SK-N-SH (cell line): ENCODE measurements at regions not wholly inside any gene's neighbourhood (a gene's known extent, or its start where the extent isn't known, plus 50 kb on each side); places are given as distances from the start of the nearest gene placed in this dataset.

Experiments used
- CTCF ChIA-PET: fragments of 300-600, 350-600 bp; formaldehyde crosslinking; extraction: SDS; loops from one replicate; lab custom pipeline; 2021; lab: Yijun Ruan, JAX
- POLR2A ChIA-PET: fragments of 350-600 bp; sonication (Branson Sonifier 250); formaldehyde crosslinking; extraction: SDS; loops from one replicate; lab custom pipeline; 2020; ENCODE audit warnings: antibody characterized with exemption, inconsistent platforms; lab: Yijun Ruan, JAX
- DNase-seq: peaks from one replicate; pipeline ENCODE4 v3.0.0; 2012
- H2AFZ ChIP-seq: fragments of 200-600 bp; sonication (generic); 2 replicates; pipeline ENCODE4 v1.8.1; 2016; ENCODE audit warnings: antibody characterized with exemption, mild to moderate bottlenecking, low read depth
- H3F3A ChIP-seq: fragments of 200-600 bp; sonication (generic); replicated peaks from 2 replicates; pipeline ENCODE3; 2016; ENCODE audit warnings: antibody characterized with exemption, mild to moderate bottlenecking; ENCODE audit not compliant: insufficient read depth
- H3K27ac ChIP-seq, 2 experiments: fragments of 200-500 bp in 1 of 2; fragments of 200-600 bp in 1 of 2; sonication (Bioruptor generic) in 1 of 2; sonication (generic), shearing (Covaris generic) in 1 of 2; 2 replicates each; pipeline versions ENCODE4 v1.5.1 to v1.6.1; 2014 to 2016; ENCODE audit warnings: low read depth in 2 of 2, inconsistent platforms in 1 of 2, low read length in 1 of 2, mild to moderate bottlenecking in 1 of 2, mixed read lengths in 1 of 2
- H3K27me3 ChIP-seq: fragments of 200-600 bp; sonication (generic), shearing (Covaris generic); 2 replicates; pipeline ENCODE4 v1.6.1; 2016; ENCODE audit warnings: mixed run types; ENCODE audit not compliant: insufficient read depth
- H3K36me3 ChIP-seq, 2 experiments: fragments of 200-500 bp in 1 of 2; fragments of 200-600 bp in 1 of 2; sonication (Bioruptor generic) in 1 of 2; sonication (generic) in 1 of 2; replicated peaks in 1 of 2; 2 replicates each; pipeline versions ENCODE3 to v1.5.1; 2014 to 2016; ENCODE audit warnings: low read length in 1 of 2, mild to moderate bottlenecking in 1 of 2; ENCODE audit not compliant: insufficient read depth in 2 of 2, control insufficient read depth in 1 of 2
- H3K4me1 ChIP-seq, 2 experiments: fragments of 200-500 bp in 1 of 2; fragments of 200-600 bp in 1 of 2; sonication (Bioruptor generic) in 1 of 2; sonication (generic), shearing (Covaris generic) in 1 of 2; 2 replicates each; pipeline versions ENCODE4 v1.5.1 to v1.6.1; 2014 to 2016; ENCODE audit warnings: low read depth in 1 of 2, low read length in 1 of 2, mixed run types in 1 of 2; ENCODE audit not compliant: insufficient read depth in 2 of 2, control insufficient read depth in 1 of 2
- H3K4me2 ChIP-seq: fragments of 200-600 bp; sonication (generic), shearing (Covaris generic); 2 replicates; pipeline ENCODE4 v1.6.1; 2017; ENCODE audit warnings: mixed run types
- H3K4me3 ChIP-seq, 2 experiments: fragments of 200-500 bp in 1 of 2; fragments of 200-600 bp in 1 of 2; sonication (Bioruptor generic) in 1 of 2; sonication (generic), shearing (Covaris generic) in 1 of 2; 2 replicates each; pipeline versions ENCODE4 v1.5.1 to v1.8.1; 2014 to 2016; ENCODE audit warnings: low read depth in 2 of 2, inconsistent platforms in 1 of 2, low read length in 1 of 2, mild to moderate bottlenecking in 1 of 2, mixed read lengths in 1 of 2, moderate library complexity in 1 of 2
- H3K79me2 ChIP-seq: fragments of 200-600 bp; sonication (generic); 2 replicates; pipeline ENCODE4 v1.8.1; 2017; ENCODE audit warnings: mild to moderate bottlenecking; ENCODE audit not compliant: insufficient read depth
- H3K9ac ChIP-seq: fragments of 200-600 bp; sonication (generic); 2 replicates; pipeline ENCODE4 v1.6.1; 2017; ENCODE audit warnings: mixed run types
- H3K9me2 ChIP-seq: fragments of 200-600 bp; sonication (generic); 2 replicates; pipeline ENCODE4 v1.6.1; 2017; ENCODE audit warnings: mixed run types
- H3K9me3 ChIP-seq: fragments of 200-600 bp; sonication (generic); 2 replicates; pipeline ENCODE4 v1.6.1; 2017; ENCODE audit warnings: mixed run types, mild to moderate bottlenecking, moderate library complexity
- H4K20me1 ChIP-seq: fragments of 200-600 bp; sonication (generic); 2 replicates; pipeline ENCODE4 v1.6.1; 2017; ENCODE audit warnings: mild to moderate bottlenecking, mixed run types; ENCODE audit not compliant: insufficient read depth
- ELF1 ChIP-seq: IDR thresholded peaks from 2 replicates; pipeline ENCODE4 v1.4.0; 2012
- EP300 ChIP-seq, 2 experiments: IDR thresholded peaks; 2 replicates each; pipeline versions ENCODE4 v1.4.0 to v1.6.1; 2012; ENCODE audit warnings: borderline replicate concordance in 1 of 2, low read depth in 1 of 2, low read length in 1 of 2
- FOXM1 ChIP-seq: IDR thresholded peaks from 2 replicates; pipeline ENCODE4 v1.4.0; 2012; ENCODE audit warnings: low read depth, mild to moderate bottlenecking
- GABPA ChIP-seq: IDR thresholded peaks from 2 replicates; pipeline ENCODE4 v1.4.0; 2012; ENCODE audit warnings: low read depth, mild to moderate bottlenecking
- GATA2 ChIP-seq: sonication (generic); formaldehyde crosslinking; IDR thresholded peaks from 2 replicates; pipeline ENCODE4 v1.5.0; 2020; ENCODE audit warnings: mild to moderate bottlenecking, missing genetic modification reagents
- IRF3 ChIP-seq: fragments of 150-350 bp; IDR thresholded peaks from 2 replicates; pipeline ENCODE4 v1.6.1; 2016; ENCODE audit warnings: mild to moderate bottlenecking, low read depth, low read length
- JUND ChIP-seq: IDR thresholded peaks from 2 replicates; pipeline ENCODE4 v1.4.0; 2012
- PBX3 ChIP-seq: IDR thresholded peaks from 2 replicates; pipeline ENCODE4; 2012
- RAD21 ChIP-seq: IDR thresholded peaks from 2 replicates; pipeline ENCODE4 v1.6.1; 2012; ENCODE audit warnings: mild to moderate bottlenecking, low read length
- REST ChIP-seq: IDR thresholded peaks from 2 replicates; pipeline ENCODE4 v1.6.1; 2012; ENCODE audit warnings: mild to moderate bottlenecking, low read depth, low read length, moderate library complexity
- RFX5 ChIP-seq: IDR thresholded peaks from 2 replicates; pipeline ENCODE4 v1.6.1; 2012; ENCODE audit warnings: mild to moderate bottlenecking, improper control_type of control experiment, low read length
- SIN3A ChIP-seq: IDR thresholded peaks from 2 replicates; pipeline ENCODE4 v1.6.1; 2012; ENCODE audit warnings: low read depth, mild to moderate bottlenecking, low read length, moderate library complexity, borderline replicate concordance
- SMC3 ChIP-seq: IDR thresholded peaks from 2 replicates; pipeline ENCODE4 v1.6.1; 2012; ENCODE audit warnings: low read depth, low read length, improper control_type of control experiment
- TCF12 ChIP-seq: IDR thresholded peaks from 2 replicates; pipeline ENCODE4 v1.4.0; 2012
- TEAD4 ChIP-seq: IDR thresholded peaks from 2 replicates; pipeline ENCODE4 v1.4.0; 2012; ENCODE audit warnings: mild to moderate bottlenecking, borderline replicate concordance; ENCODE audit not compliant: insufficient read depth
- USF1 ChIP-seq: IDR thresholded peaks from 2 replicates; pipeline ENCODE4 v1.4.0; 2012; ENCODE audit warnings: low read depth, borderline replicate concordance
- USF2 ChIP-seq: fragments of 150-350 bp; IDR thresholded peaks from 2 replicates; pipeline ENCODE4 v1.6.1; 2017; ENCODE audit warnings: antibody characterized with exemption, low read length, low read depth, borderline replicate concordance
- YY1 ChIP-seq: IDR thresholded peaks from 2 replicates; pipeline ENCODE4 v1.4.0; 2012; ENCODE audit warnings: low read depth, mild to moderate bottlenecking
- ZBTB33 ChIP-seq: IDR thresholded peaks from 2 replicates; pipeline ENCODE4 v1.4.0; 2012; ENCODE audit warnings: low read depth, borderline replicate concordance

GRCh38 chr1:81578867-81579266 lies 221.9 kb upstream of the ADGRL2 start:
- Histone ChIP-seq H2AFZ (no peak overlapping the region), H3K4me1 (peaks cover 0 to 5% of the 10 kb centered on the region in 2 experiments; a peak in 2 of 4 replicates), H3K9ac (no peak overlapping the region), H4K20me1 (no peaks in the 10 kb centered on the region), H3K9me3 (no peaks in the 10 kb centered on the region), H3K27ac (no peak overlapping the region), H3K79me2 (no peaks in the 10 kb centered on the region), H3K9me2 (no peaks in the 10 kb centered on the region), H3K4me3 (no peak overlapping the region), H3K36me3 (no peaks in the 10 kb centered on the region), H3K27me3 (no peaks in the 10 kb centered on the region), H3K4me2 (no peak overlapping the region), H3F3A (no peaks in the 10 kb centered on the region)
- no peak for TF ChIP-seq RFX5
- no peak for TF ChIP-seq TCF12
- no peak for TF ChIP-seq GABPA
- no peak for TF ChIP-seq ELF1
- TF ChIP-seq RAD21 = no peak
- TF ChIP-seq JUND = no peak
- TF ChIP-seq EP300 (IDR thresholded peaks at IDR 0.05; ENCODE audit: borderline replicate concordance in 1 of 2, low read depth in 1 of 2, low read length in 1 of 2) = no peak
- no peak for TF ChIP-seq YY1
- TF ChIP-seq GATA2 (CRISPR knock-in tag) = no peak
- no peak for TF ChIP-seq FOXM1
- TF ChIP-seq IRF3 = no peak
- TF ChIP-seq ZBTB33 = no peak
- no peak for TF ChIP-seq TEAD4
- no peak for TF ChIP-seq USF1
- TF ChIP-seq SIN3A = no peak
- TF ChIP-seq PBX3 = no peak
- TF ChIP-seq USF2 = no peak
- no peak for TF ChIP-seq SMC3
- no peak for TF ChIP-seq REST
- no peak for DNase-seq
- ChIA-PET CTCF (interaction anchor here (1.0 kb wide), 1 partner anchor 10 kb away, joined by 4 read pairs; no protein-coding TSS in a partner anchor), POLR2A (no interaction called here)
